Epithelial cell of prostate (primary cell): ENCODE measurements at regions not wholly inside any gene's neighbourhood (a gene's known extent, or its start where the extent isn't known, plus 50 kb on each side); places are given as distances from the start of the nearest gene placed in this dataset.

Experiments
- DNase-seq: peaks from one replicate; pipeline ENCODE4 v3.0.0-alpha.2; 2011; ENCODE audit warnings: low read depth, low spot score
- H3K27ac ChIP-seq: fragments of 450-650 bp; 2 replicates; pipeline ENCODE4 v1.5.1; 2017; ENCODE audit warnings: mild to moderate bottlenecking

DNA sequence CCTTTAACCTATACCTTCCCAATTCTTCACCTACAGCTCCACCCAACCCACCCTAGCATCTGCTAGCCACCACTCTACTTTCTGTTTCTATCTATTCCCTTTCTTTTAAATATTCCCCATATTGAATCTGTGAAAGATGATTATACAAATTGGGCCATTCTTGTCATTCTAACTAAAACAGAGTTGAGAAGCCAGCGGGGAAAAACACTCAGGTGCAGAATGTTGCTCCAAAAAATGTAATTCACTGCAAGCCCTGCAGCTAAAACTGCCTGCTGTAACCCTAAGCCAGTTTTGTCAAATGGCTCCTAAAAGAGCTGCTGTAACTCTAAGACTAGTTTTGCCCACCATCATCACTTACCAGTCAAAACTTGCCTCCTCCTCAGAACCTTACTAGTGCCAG lies 1468.6 kb upstream of the MIR17HG start:
- H3K27ac ChIP-seq, result no peak overlapping the region

DNA sequence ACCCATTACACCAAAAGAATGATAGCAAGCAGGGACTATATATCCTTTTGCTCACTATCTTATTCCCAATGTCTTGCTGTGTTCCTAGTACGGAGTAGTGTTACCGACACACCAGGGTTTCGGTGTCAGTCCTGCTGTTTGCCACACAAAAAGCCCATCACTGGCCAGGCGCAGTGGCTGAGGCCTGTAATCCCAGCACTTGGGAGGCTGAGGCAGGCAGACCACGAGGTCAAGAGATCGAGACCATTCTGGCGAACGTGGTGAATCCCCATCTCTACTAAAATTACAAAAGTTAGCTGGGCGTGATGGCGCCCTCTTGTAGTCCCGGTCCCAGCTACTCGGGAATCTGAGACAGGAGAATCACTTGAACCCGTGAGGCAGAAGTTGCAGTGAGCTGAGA lies 1467.3 kb upstream of the MIR17HG start:
- H3K27ac ChIP-seq, result no peak overlapping the region
- DNase-seq, result no peak

More for the DNA sequence above, 1468.6 kb upstream of the MIR17HG start:
- no peak for DNase-seq

DNA sequence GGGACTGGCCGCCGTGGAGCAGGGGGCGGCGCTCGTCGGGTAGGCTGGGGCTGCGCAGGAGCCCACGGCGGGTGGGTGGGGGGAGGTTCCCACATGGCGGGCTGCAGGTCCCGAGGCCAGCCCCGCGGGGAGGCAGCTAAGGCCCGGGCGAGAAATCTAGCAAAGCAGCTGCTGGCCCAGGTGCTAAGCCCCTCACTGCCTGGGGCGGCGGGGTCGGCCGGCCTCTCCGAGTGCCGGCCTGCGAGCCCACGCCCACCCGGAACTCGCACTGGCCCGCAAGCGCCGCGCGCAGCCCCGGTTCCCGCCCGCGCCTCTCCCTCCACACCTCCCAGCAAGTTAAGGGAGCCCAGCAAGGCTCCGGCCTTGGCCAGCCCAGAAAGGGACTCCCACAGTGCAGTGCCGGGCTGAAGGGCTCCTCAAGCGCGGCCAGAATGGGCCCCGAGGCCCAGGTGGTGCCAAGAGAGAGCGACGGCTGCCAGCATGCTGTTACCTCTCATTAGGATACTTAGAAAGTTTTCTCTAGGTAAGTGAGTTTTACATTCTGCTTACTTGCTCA lies 1463.5 kb upstream of the MIR17HG start:
- H3K27ac ChIP-seq, result no peak overlapping the region
- no peak for DNase-seq

- no peak for DNase-seq
These were observed 1456.7 kb upstream of the MIR17HG start for GRCh38 chr13:89890806-89891205.

GRCh38 chr13:89891416-89891815 lies 1456.1 kb upstream of the MIR17HG start:
- DNase-seq, result no peak
- no peak overlapping the region for H3K27ac ChIP-seq

More at GRCh38 chr13:89890806-89891205, 1456.7 kb upstream of the MIR17HG start:
- H3K27ac ChIP-seq, result no peak overlapping the region

GRCh38 chr13:89897681-89898080 lies 1449.8 kb upstream of the MIR17HG start:
- no peak for DNase-seq
- H3K27ac ChIP-seq, result no peak overlapping the region

DNA sequence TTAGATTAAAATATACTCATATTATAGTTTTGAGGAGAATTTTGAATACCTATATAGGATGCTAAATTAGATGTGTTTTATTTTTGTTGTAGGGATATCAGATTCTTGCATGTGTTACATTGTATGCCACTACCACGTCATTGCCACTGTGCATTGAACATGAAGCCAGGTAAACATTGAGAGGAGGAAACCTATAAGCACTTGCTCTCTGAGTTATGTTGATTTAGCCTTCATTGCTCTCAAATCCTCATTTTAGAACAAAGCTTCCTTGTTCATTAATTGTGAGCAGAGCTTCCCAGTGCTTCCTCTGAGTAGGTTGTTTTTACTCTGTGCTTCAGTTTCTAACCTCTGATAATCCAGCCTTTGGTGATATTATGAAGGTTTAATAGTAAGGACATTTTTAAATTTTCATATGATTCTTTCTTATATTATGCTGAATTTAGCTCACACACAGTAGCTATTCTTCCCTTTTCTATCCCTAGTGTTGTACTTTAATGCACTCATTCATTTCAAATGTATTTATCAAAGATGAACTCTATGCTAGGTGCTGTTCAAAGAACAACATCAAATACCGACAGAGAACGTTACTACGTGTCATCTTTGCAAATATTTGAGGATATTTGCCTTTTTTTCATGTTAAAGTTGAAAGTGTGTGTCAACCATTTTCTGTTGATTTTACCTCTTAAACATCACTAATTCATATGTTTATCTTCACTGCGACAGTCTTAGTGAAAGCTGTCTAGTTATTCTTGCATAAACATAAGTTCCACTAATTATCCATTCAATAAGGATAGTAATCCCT lies 1448.0 kb upstream of the MIR17HG start:
- no peak for DNase-seq

GRCh38 chr13:89900104-89900765 lies 1447.3 kb upstream of the MIR17HG start:
- DNase-seq, result peak; percentile 75
- H3K27ac ChIP-seq, result peak overlapping the region; percentile 62

More for the DNA sequence above, 1448.0 kb upstream of the MIR17HG start:
- H3K27ac ChIP-seq, result peak overlapping the region; percentile 62

DNA sequence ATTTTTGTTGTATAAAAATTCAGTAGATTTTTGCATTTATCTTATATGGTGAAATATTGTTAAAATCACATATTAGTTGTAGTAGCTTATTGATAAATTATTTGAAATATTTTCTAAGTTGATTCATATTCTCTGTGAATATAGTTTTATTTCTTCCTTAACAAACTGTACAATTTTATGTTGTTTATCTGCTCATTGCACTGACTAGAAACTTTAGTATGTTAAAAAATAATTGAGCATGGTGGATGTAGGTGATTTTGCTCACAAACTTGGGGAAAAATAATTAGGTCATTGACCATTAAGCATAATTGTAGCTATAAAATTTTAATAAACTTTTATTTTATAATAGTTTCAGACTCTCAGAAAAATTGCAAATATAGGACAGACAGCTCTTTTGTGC lies 1445.3 kb upstream of the MIR17HG start:
- DNase-seq, result no peak
- H3K27ac ChIP-seq, result no peak overlapping the region

GRCh38 chr13:89903115-89903514 lies 1444.4 kb upstream of the MIR17HG start:
- DNase-seq, result no peak
- no peak overlapping the region for H3K27ac ChIP-seq

GRCh38 chr13:89910166-89910565 lies 1437.3 kb upstream of the MIR17HG start:
- no peak overlapping the region for H3K27ac ChIP-seq
- no peak for DNase-seq

- no peak for DNase-seq
- no peak overlapping the region for H3K27ac ChIP-seq
These were observed 1430.9 kb upstream of the MIR17HG start for GRCh38 chr13:89916551-89916950.

DNA sequence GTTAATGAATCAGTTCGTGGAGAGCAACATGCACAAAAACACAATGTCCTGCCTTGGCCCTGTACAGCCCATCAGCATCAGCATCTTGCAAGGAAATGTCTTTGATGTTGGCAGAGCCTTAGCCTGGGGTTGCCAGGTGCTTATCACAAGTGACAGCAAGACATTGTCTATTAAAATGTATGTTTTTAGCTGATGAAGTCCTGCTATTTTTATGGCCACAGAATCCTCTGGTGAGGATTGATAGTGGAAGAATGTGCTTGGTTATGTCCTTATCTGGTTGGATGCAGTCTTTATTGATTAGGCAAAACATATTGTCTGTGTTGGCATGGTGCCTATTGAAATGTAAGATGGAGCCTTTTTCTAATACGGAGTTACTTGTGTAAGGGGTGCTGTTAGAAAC lies 1427.0 kb upstream of the MIR17HG start:
- H3K27ac ChIP-seq, result no peak overlapping the region
- DNase-seq, result no peak

- DNase-seq, result no peak
- H3K27ac ChIP-seq, result no peak overlapping the region
These were observed 1424.4 kb upstream of the MIR17HG start for GRCh38 chr13:89923052-89923451.

DNA sequence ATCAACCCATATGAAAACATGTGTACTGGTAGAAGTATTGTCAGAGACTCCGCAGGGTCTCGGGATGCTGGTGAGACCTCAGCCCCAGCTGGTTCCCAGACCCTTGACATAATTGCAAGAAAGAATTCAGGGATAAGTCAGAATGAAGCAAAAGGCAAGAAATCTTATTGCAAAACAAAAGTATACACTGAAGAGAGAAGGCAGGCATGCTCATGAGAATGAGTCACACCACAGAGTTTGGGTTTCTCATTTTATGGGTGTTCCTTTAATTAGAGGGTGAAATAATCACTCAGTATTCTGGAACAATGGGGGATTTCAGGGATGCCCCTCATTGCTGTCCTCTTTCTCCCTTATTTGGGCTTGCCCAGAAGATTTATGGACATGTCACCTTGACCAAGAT lies 1423.8 kb upstream of the MIR17HG start:
- DNase-seq, result peak; percentile 18
- no peak overlapping the region for H3K27ac ChIP-seq

GRCh38 chr13:89925107-89925506 lies 1422.4 kb upstream of the MIR17HG start:
- DNase-seq, result no peak
- no peak overlapping the region for H3K27ac ChIP-seq

DNA sequence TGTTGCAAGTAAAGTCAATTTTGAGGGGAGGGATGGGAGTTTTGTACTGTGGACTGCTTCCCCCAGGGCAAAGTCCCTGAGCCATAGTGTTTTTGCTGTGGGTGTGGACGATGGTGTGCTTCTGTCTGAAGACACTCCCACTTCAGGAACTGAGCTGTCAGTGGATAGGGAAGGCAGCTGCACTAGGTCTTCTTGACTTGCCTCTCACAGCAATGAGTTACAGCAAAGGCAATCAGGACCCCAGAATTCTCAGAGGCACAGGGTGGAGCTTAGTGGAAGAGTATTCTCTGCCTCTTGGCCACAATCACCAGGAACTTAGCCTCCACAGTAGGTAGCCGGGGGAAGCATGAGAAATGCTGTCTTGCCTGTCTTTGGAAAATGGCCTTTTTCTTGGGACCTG lies 1416.6 kb upstream of the MIR17HG start:
- DNase-seq, result no peak
- no peak overlapping the region for H3K27ac ChIP-seq

DNA sequence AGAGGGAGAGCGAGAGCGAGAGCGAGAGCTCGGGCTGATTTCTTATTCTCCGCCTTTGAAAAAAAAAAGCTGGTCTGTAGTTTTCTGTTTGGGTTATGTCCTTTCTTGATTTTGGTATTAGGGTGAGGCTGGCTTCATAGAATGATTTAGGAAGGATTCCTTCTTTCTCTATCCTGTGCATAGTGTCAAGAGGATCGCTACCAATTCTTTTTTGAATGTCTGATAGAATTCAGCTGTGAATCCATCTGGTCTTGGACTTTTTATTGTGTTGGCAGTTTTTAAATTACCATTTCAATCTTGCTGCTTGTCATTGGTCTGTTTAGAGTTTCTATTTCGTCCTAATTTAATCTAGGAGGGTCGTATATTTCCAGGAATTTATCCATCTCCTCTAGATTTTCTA lies 1414.6 kb upstream of the MIR17HG start:
- no peak for DNase-seq
- no peak overlapping the region for H3K27ac ChIP-seq

DNA sequence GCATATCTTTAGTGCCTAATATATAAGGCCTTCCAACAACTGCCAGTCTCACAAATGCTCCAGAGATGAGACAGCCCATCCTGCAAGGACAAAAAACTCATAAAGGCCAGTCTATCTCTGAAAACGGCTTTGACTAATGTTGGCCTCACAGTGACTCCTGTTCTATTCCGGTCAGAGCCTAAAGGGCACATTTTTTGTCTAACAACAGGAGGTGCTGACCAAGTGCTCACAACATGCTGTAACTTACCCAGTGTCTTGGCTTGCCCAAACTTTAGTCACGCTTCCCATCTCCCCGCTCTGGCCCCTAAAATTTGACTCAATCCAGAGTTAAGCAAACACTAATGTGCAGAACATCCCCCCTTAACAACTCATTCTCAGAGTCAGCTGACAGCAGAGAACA lies 1411.2 kb upstream of the MIR17HG start:
- no peak for DNase-seq
- no peak overlapping the region for H3K27ac ChIP-seq

DNA sequence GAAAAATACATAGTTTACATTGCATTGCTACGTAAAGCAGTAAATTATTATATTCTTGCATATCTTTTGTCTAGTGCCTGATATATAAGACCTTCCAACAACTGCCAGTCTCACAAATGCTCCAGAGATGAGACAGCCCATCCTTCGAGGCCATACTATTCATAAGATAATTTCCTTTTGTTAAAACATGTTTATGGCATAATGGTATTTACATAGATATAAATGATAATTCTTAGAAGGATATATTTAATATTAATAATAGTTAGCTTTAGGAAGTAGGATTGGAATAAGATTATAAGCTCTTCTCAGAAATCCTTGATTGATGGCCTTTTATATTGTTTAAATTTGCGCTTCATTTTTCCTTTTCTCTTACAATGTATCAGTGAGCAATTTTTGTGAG lies 1410.1 kb upstream of the MIR17HG start:
- H3K27ac ChIP-seq, result no peak overlapping the region
- DNase-seq, result no peak

DNA sequence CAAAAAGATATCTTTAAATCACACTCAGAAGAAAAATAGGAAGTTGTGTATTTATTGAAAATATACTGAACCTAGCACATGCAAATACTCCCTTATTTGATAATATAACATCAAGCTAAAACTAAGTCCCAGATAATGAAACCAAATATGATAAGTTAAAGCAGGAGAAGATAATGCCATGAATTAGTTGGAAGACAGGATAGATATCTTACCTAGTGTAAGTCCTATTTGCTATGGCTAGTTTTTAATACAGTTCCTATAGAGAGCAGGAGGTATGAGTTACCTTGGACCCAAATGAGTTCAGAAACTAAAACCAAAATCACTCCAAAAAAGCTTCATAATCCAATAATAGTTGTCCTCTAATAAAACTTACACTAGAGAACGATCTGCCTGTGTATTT lies 1407.1 kb upstream of the MIR17HG start:
- no peak for DNase-seq
- no peak overlapping the region for H3K27ac ChIP-seq
